LoVo (cell line): ENCODE measurements at regions not wholly inside any gene's neighbourhood (a gene's known extent, or its start where the extent isn't known, plus 50 kb on each side); places are given as distances from the start of the nearest gene placed in this dataset.
"Not testable (repeated sequence)": the region's sequence is repeated elsewhere in the genome, so short reads cannot be mapped to it uniquely, and the experiment has no call there.

Experiments used
- DNase-seq: peaks from one replicate; pipeline ENCODE4 v3.0.0-alpha.2; 2016; ENCODE audit warnings: low spot score

GRCh38 chr7:93048136-93048930 lies 69.4 kb downstream of the SAMD9 start:
- DNase-seq, result no peak

- no peak for DNase-seq
Measured at GRCh38 chr7:93047514-93048099, 70.2 kb downstream of the SAMD9 start.

GRCh38 chr7:93046641-93047040 lies 71.1 kb downstream of the SAMD9 start:
- no peak for DNase-seq

- no peak for DNase-seq
Measured at GRCh38 chr7:93044147-93044810, 73.5 kb downstream of the SAMD9 start.

GRCh38 chr7:93043385-93043985 lies 74.3 kb downstream of the SAMD9 start:
- no peak for DNase-seq

- no peak for DNase-seq
Measured at GRCh38 chr7:93040355-93040754, 77.4 kb downstream of the SAMD9 start.

- DNase-seq, result no peak
Measured at GRCh38 chr7:93039786-93040185, 78.0 kb downstream of the SAMD9 start.

GRCh38 chr7:93039282-93039681 lies 78.5 kb downstream of the SAMD9 start:
- no peak for DNase-seq

- DNase-seq, result peak; percentile 31
Measured at GRCh38 chr7:93036807-93037206, 81.0 kb downstream of the SAMD9 start.

- no peak for DNase-seq
Measured at GRCh38 chr7:93036149-93036640, 81.6 kb downstream of the SAMD9 start.

GRCh38 chr7:93031795-93032194 lies 86.0 kb downstream of the SAMD9 start:
- no peak for DNase-seq

- DNase-seq, result no peak
Measured at GRCh38 chr7:93030605-93031225, 87.1 kb downstream of the SAMD9 start.

- DNase-seq, result no peak
Measured at GRCh38 chr7:93029056-93029455, 88.7 kb downstream of the SAMD9 start.

- DNase-seq, result no peak
Measured at GRCh38 chr7:93028610-93029009, 89.2 kb downstream of the SAMD9 start.

GRCh38 chr7:93027044-93027443 lies 90.7 kb downstream of the SAMD9 start:
- DNase-seq, result no peak

- DNase-seq, result no peak
Measured at GRCh38 chr7:93026425-93026824, 91.4 kb downstream of the SAMD9 start.

GRCh38 chr7:93025389-93025788 lies 92.4 kb downstream of the SAMD9 start:
- DNase-seq, result no peak

- DNase-seq, result not testable (repeated sequence)
Measured at GRCh38 chr7:93022931-93023478, 94.8 kb downstream of the SAMD9 start.

- no peak for DNase-seq
Measured at GRCh38 chr7:93021748-93022147, 96.0 kb downstream of the SAMD9 start.

GRCh38 chr7:93018716-93019115 lies 99.1 kb downstream of the SAMD9 start:
- no peak for DNase-seq

- no peak for DNase-seq
Measured at GRCh38 chr7:93016681-93017381, 100.9 kb downstream of the SAMD9 start.
